Body of pancreas (tissue), 4 donors: ENCODE measurements at regions not wholly inside any gene's neighbourhood (a gene's known extent, or its start where the extent isn't known, plus 50 kb on each side); places are given as distances from the start of the nearest gene placed in this dataset.

Source experiments
- ATAC-seq: fragments of 150-250 bp; one replicate; pipeline ENCODE4 v1.9.1; 2016
- DNase-seq, 4 donors: peaks; one replicate each; pipeline ENCODE4 v3.0.0-alpha.2; 2019
- H3K27ac ChIP-seq, 4 donors: fragments of 200-600 bp; sonication (generic); 1 replicate in 3 of 4; 2 replicates in 1 of 4; pipeline versions ENCODE4 v1.5.1 to v1.6.1; 2016 to 2019; ENCODE audit warnings: mild to moderate bottlenecking in 1 of 4, mixed read lengths in 1 of 4, moderate library complexity in 1 of 4
- H3K27me3 ChIP-seq, 2 donors: fragments of 200-600 bp; sonication (generic); one replicate each; pipeline ENCODE4 v1.6.0; 2016; ENCODE audit warnings: mild to moderate bottlenecking in 1 of 2
- H3K36me3 ChIP-seq, 2 donors: fragments of 200-600 bp; sonication (generic); replicated peaks in 1 of 2; 2 replicates each; pipeline ENCODE4 v1.5.1; 2016; ENCODE audit warnings: low read depth in 2 of 2; ENCODE audit not compliant: insufficient read depth in 1 of 2
- H3K4me1 ChIP-seq: fragments of 200-600 bp; sonication (generic); one replicate; pipeline ENCODE4 v1.6.0; 2016
- H3K4me3 ChIP-seq, 2 donors: fragments of 200-600 bp; sonication (generic); 1 replicate in 1 of 2; 2 replicates in 1 of 2; pipeline ENCODE4 v1.5.1; 2016 to 2019
- H3K9me3 ChIP-seq, 3 donors: fragments of 200-600 bp; sonication (generic); 1 replicate in 2 of 3; 2 replicates in 1 of 3; pipeline ENCODE4 v1.5.1; 2016
- CTCF ChIP-seq, 7 experiments: fragments of 450-650 bp in 4 of 7; fragments of 200-600 bp in 3 of 7; sonication (generic) in 3 of 7; IDR thresholded peaks; one replicate each; pipeline ENCODE4 v1.5.1; 2016 to 2019; ENCODE audit warnings: antibody characterized with exemption in 7 of 7
- POLR2A ChIP-seq, 3 donors: fragments of 450-650 bp; IDR thresholded peaks; one replicate each; pipeline ENCODE4 v1.6.1; 2016; ENCODE audit warnings: antibody characterized with exemption in 3 of 3, mild to moderate bottlenecking in 2 of 3
- WGBS, 2 donors: methylation state at CpG; one replicate each; pipeline ENCODE4 v1.1.5; 2017; 5-methylcytosine and 5-hydroxymethylcytosine counted together
- intact Hi-C: fragments of 100-400 bp; cut with DNase I; formaldehyde crosslinking; loops from one replicate; pipeline ENCODE4 v1.15.1; 2023

GRCh38 chr5:9851458-9851857 is 221.3 kb upstream of the TAS2R1 start:
- intact Hi-C loops = no loop called here
- no peak for TF ChIP-seq POLR2A (IDR thresholded peaks at IDR 0.05)
- no peak for TF ChIP-seq CTCF (IDR thresholded peaks at IDR 0.05)
- no peaks in the 10 kb centered on the region for H3K36me3 ChIP-seq
- no peak overlapping the region for H3K4me3 ChIP-seq
- H3K9me3 ChIP-seq = no peaks in the 10 kb centered on the region
- H3K27me3 ChIP-seq = no peaks in the 10 kb centered on the region
- WGBS, 2 donors = 53 to 54% methylated on average over 3 of the region's 3 CpGs
- peak in 2 of 4 donors; percentile 3 to 10 for DNase-seq
- ATAC-seq = no peak
- H3K27ac ChIP-seq = no peak overlapping the region
- H3K4me1 ChIP-seq = no peaks in the 10 kb centered on the region

GRCh38 chr5:9850456-9850855 is 220.3 kb upstream of the TAS2R1 start:
- H3K36me3 ChIP-seq = no peaks in the 10 kb centered on the region
- H3K9me3 ChIP-seq = no peaks in the 10 kb centered on the region
- no peaks in the 10 kb centered on the region for H3K4me1 ChIP-seq
- 54 to 61% methylated on average over 5 of the region's 5 CpGs for WGBS, 2 donors
- no peak overlapping the region for H3K27ac ChIP-seq
- TF ChIP-seq POLR2A (IDR thresholded peaks at IDR 0.05) (no peak), CTCF (IDR thresholded peaks at IDR 0.05) (no peak)
- DNase-seq = no peak
- intact Hi-C loops = no loop called here
- no peak for ATAC-seq
- no peaks in the 10 kb centered on the region for H3K27me3 ChIP-seq
- H3K4me3 ChIP-seq = no peak overlapping the region

- Histone ChIP-seq H3K27me3 (no peaks in the 10 kb centered on the region), H3K36me3 (no peaks in the 10 kb centered on the region), H3K27ac (no peak overlapping the region), H3K4me1 (no peaks in the 10 kb centered on the region), H3K4me3 (no peak overlapping the region), H3K9me3 (no peaks in the 10 kb centered on the region)
- intact Hi-C loops = no loop called here
- 69 to 80% methylated on average over 6 of the region's 6 CpGs for WGBS, 2 donors
- TF ChIP-seq CTCF (IDR thresholded peaks at IDR 0.05) (no peak), POLR2A (IDR thresholded peaks at IDR 0.05) (no peak)
- ATAC-seq (no peak), DNase-seq (no peak)
These were observed 217.5 kb upstream of the TAS2R1 start for GRCh38 chr5:9847631-9848030.

GRCh38 chr5:9845185-9845584 is 215.0 kb upstream of the TAS2R1 start:
- no peak overlapping the region for H3K4me3 ChIP-seq
- H3K4me1 ChIP-seq = no peaks in the 10 kb centered on the region
- DNase-seq = no peak
- 53% methylated on average over 2 of the region's 2 CpGs for WGBS, 2 donors
- H3K9me3 ChIP-seq = no peaks in the 10 kb centered on the region
- intact Hi-C loops = no loop called here
- H3K36me3 ChIP-seq = no peaks in the 10 kb centered on the region
- ATAC-seq = no peak
- no peaks in the 10 kb centered on the region for H3K27me3 ChIP-seq
- no peak overlapping the region for H3K27ac ChIP-seq
- TF ChIP-seq POLR2A (IDR thresholded peaks at IDR 0.05) = no peak
- no peak for TF ChIP-seq CTCF (IDR thresholded peaks at IDR 0.05)

GRCh38 chr5:9841516-9842170 is 211.5 kb upstream of the TAS2R1 start:
- H3K36me3 ChIP-seq = no peaks in the 10 kb centered on the region
- ATAC-seq = no peak
- WGBS, 2 donors = 41 to 43% methylated on average over 2 of the region's 2 CpGs
- no peaks in the 10 kb centered on the region for H3K27me3 ChIP-seq
- TF ChIP-seq POLR2A (IDR thresholded peaks at IDR 0.05) (no peak), CTCF (IDR thresholded peaks at IDR 0.05) (no peak)
- H3K27ac ChIP-seq = no peak overlapping the region
- H3K4me3 ChIP-seq = no peak overlapping the region
- intact Hi-C loops = no loop called here
- H3K4me1 ChIP-seq = no peaks in the 10 kb centered on the region
- no peak for DNase-seq
- H3K9me3 ChIP-seq = no peaks in the 10 kb centered on the region
